ENCODE measurements at regions not wholly inside any gene's neighbourhood (a gene's known extent, or its start where the extent isn't known, plus 50 kb on each side); places are given as distances from the start of the nearest gene placed in this dataset.

DNA sequence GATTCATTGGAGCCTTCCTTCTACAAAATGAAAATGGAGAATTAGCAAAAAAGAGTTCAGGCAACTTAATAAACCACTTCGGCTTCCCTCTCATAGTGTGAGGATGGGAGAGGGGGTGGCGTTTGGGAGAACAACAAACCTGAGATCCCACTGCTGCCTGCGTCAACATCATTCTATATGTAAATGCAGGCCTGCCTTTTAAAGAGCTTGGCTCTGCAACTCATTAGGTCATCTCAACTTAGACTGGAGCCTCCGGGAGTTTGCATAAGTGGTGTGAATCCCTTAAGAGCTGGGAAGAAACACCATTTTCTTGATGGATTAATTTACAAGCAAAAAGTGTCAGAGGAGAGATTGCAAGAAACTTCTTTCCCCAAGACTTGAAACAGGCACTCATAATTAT, 127.6 kb upstream of the DAB1 start:
- DNase-seq (ENCODE audit: low read depth) = no peak
- no peak overlapping the region for H3K4me3 ChIP-seq (replicated peaks; ENCODE audit: low read depth, low read length)
- TF ChIP-seq CTCF (IDR thresholded peaks at IDR 0.05; ENCODE audit: low read length, missing control alignments) = no peak

DNA sequence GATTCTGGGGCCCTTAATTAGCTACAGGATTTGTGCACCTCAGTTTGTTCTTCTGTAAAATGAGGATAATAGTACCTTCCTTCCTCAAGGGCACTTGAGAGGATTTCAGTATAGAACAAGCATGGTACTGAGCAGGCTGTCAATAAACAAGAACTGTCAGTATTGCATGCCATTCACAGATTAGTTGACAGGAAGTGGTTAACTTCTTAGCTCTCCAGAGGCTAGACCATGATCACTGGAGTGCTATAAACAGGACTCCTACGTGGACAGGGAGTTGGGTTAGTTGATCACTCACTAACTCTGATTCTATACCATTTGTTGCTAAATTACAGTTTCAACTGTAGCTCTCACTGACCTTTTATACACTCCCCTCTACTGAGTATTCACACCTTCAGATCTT, 126.2 kb upstream of the DAB1 start:
- DNase-seq (ENCODE audit: low read depth) = no peak
- H3K4me3 ChIP-seq (replicated peaks; ENCODE audit: low read depth, low read length) = no peak overlapping the region
- no peak for TF ChIP-seq CTCF (IDR thresholded peaks at IDR 0.05; ENCODE audit: low read length, missing control alignments)

DNA sequence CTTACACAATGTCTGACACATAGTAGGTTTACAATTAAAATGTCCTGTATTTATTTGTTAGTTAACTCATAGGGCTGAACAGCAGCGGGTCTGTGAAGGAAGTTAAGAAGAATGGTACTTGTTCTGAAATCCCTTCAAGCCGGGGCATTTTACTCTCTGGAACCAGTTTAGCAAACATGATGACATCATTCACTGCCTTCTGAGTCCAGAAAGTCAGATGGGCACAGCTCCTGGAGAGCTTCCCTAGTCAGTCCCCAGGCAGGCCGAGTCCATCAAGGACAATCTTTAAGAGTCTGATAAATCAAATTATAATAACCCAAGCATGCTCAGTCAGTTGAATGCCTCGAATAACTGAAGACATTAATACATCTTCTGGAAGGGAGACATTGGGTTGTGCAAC, 125.4 kb upstream of the DAB1 start:
- no peak for TF ChIP-seq CTCF (IDR thresholded peaks at IDR 0.05; ENCODE audit: low read length, missing control alignments)
- DNase-seq (ENCODE audit: low read depth) = no peak
- no peak overlapping the region for H3K4me3 ChIP-seq (replicated peaks; ENCODE audit: low read depth, low read length)

DNA sequence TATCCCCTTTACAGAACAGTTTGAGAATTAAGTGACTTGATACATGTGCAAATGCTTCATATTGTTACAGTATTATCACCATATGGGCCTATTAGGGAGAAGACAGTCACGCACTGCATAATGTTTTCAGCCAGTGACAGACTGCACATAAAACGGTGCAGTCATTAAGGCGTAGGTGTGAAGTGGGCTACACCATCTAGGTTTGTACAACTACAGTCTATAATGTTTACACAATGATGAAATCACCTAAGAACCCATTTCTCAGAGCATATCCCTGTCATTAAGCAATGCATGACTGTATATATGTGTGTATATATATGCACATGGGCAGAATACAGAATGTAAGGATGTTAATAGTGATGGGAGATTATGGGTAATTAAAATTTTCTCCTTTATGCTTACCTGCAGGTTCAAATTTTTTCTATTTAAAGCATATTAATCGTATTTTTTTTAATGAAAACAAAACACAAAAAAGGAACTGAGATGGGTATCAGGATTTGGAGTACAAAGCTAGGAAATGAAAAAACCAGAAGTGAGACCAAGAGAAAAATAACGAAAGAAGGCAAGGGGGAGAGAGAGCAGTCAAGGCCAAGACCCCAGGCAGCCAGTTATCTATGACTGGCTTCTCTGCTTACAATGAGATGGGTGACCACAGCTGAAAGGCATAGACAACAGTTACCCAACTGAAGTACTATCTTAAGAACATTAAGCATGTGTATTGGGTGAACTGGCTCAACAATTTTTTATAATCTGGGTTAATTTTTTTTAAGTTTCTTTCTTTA, 122.9 kb upstream of the DAB1 start:
- DNase-seq (ENCODE audit: low read depth) = no peak
- no peak overlapping the region for H3K4me3 ChIP-seq (replicated peaks; ENCODE audit: low read depth, low read length)
- TF ChIP-seq CTCF (IDR thresholded peaks at IDR 0.05; ENCODE audit: low read length, missing control alignments) = no peak

DNA sequence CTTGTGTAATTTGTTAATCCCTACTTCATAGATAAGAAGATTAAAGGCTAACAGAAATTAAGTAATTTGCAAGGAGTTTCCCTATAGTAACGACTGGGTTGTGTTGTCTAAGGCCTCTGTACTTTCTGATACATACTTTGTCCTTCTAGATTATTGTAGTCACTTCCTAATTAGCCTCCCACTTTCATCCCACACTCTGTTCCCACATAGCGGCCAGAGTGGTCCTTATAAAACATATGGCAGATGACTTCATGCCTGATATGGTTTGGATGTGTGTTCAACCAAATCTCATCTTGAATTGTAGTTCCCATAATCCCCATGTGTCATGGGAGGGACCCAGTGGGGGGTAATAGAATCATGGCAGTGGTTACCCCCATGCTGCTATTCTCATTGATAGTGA, 120.5 kb upstream of the DAB1 start:
- no peak overlapping the region for H3K4me3 ChIP-seq (replicated peaks; ENCODE audit: low read depth, low read length)
- no peak for TF ChIP-seq CTCF (IDR thresholded peaks at IDR 0.05; ENCODE audit: low read length, missing control alignments)
- no peak for DNase-seq (ENCODE audit: low read depth)

- DNase-seq (ENCODE audit: low read depth) = no peak
- no peak overlapping the region for H3K4me3 ChIP-seq (replicated peaks; ENCODE audit: low read depth, low read length)
- no peak for TF ChIP-seq CTCF (IDR thresholded peaks at IDR 0.05; ENCODE audit: low read length, missing control alignments)
These were observed 113.0 kb upstream of the DAB1 start for GRCh38 chr1:57536749-57537423.
